ENCODE measurements at regions not wholly inside any gene's neighbourhood (a gene's known extent, or its start where the extent isn't known, plus 50 kb on each side); places are given as distances from the start of the nearest gene placed in this dataset.
A peak's percentile ranks its signal among the peaks of the same experiment; 100 is the strongest.

DNA sequence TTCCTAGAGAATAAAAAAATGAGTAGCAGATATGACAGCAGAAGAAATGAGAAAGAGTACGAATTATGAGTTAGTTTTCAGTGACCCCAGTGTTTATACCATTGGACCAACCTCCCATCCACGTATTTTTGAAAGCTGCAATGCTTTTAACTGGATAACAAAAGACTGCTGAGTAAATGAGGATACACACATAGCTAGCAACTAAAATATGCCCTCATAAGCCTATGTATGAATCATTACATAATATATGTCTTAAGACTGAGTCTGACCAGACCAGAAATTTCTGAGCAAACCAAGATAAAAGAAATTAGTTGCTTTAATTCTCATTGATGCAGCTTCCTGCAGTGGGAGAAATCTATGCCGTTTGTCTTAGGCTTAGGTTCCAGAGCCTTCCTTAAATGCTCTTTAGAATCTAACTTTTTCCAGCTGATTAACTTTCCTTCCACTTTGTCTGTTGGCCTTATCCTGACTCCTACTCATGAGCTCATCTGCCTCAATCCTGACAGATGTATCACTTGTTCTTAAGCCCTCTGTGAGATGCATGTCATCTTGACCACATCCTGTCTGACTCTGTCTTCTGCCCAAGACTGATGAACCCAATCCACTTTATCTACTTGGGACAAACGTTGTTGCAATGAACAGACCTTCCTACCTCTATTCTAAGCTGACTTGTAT lies 301.4 kb upstream of the AADAT start:
- TF ChIP-seq, protein P1, sequence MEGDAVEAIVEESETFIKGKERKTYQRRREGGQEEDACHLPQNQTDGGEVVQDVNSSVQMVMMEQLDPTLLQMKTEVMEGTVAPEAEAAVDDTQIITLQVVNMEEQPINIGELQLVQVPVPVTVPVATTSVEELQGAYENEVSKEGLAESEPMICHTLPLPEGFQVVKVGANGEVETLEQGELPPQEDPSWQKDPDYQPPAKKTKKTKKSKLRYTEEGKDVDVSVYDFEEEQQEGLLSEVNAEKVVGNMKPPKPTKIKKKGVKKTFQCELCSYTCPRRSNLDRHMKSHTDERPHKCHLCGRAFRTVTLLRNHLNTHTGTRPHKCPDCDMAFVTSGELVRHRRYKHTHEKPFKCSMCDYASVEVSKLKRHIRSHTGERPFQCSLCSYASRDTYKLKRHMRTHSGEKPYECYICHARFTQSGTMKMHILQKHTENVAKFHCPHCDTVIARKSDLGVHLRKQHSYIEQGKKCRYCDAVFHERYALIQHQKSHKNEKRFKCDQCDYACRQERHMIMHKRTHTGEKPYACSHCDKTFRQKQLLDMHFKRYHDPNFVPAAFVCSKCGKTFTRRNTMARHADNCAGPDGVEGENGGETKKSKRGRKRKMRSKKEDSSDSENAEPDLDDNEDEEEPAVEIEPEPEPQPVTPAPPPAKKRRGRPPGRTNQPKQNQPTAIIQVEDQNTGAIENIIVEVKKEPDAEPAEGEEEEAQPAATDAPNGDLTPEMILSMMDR (IDR thresholded peaks at IDR 0.05; ENCODE audit: insufficient read depth, low read length, severe bottlenecking) = no peak
- no peaks in the 10 kb centered on the region for H3K36me3 ChIP-seq (ENCODE audit: control insufficient read depth, insufficient read depth, low read length)
- FAIRE-seq (peak; percentile 40), DNase-seq (ENCODE audit: low read depth) (peak; percentile 52)
- H3K4me3 ChIP-seq (ENCODE audit: low read depth, low read length) = no peak overlapping the region
- no peaks in the 10 kb centered on the region for H3K27me3 ChIP-seq (ENCODE audit: control insufficient read depth, insufficient read depth, low read length)

DNA sequence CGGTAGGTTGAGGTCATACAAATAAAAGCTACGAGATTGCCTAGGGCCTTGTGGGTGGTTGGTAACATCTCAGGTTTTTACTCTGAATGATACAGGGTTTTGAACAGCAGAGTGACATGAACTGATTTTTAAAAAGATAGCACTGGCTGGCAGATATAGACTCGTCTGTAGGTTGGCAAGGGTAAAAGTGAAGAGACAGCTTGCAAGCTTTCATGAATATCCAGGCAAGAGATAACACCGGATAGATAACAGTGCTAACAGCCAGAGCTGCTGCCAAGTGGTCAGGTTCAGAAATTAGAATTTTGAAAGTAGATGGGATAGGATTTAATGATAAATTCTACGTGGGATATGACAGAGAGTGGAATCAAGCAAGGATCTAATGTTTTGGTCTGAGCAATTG lies 299.7 kb upstream of the AADAT start:
- no peak for FAIRE-seq
- DNase-seq (ENCODE audit: low read depth) = no peak
- Histone ChIP-seq H3K4me3 (ENCODE audit: low read depth, low read length) (no peak overlapping the region), H3K27me3 (ENCODE audit: control insufficient read depth, insufficient read depth, low read length) (no peaks in the 10 kb centered on the region), H3K36me3 (ENCODE audit: control insufficient read depth, insufficient read depth, low read length) (no peaks in the 10 kb centered on the region)
- TF ChIP-seq, protein P1 (IDR thresholded peaks at IDR 0.05; ENCODE audit: insufficient read depth, low read length, severe bottlenecking) = no peak

DNA sequence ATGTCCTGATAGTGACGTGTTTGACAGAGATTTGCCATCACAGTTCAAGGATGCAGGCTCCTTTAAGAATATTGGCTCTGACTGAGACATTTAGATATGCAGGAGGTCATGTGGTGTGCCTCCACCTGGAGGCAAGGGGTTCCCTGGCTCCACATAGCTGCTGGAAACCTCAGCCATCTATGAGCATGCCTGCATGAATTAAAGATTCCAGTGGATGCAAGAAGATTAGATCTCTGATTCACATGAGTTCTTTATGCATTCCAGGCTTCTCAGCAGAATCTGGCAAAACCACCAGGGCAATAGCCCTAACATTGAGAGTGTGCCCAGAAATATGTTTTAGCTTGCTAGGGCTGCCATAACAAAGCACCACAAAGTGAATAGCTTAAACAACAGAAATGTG lies 298.5 kb upstream of the AADAT start:
- TF ChIP-seq, protein P1 (IDR thresholded peaks at IDR 0.05; ENCODE audit: insufficient read depth, low read length, severe bottlenecking) = no peak
- Histone ChIP-seq H3K27me3 (ENCODE audit: control insufficient read depth, insufficient read depth, low read length) (no peaks in the 10 kb centered on the region), H3K4me3 (ENCODE audit: low read depth, low read length) (no peak overlapping the region), H3K36me3 (ENCODE audit: control insufficient read depth, insufficient read depth, low read length) (no peaks in the 10 kb centered on the region)
- DNase-seq (ENCODE audit: low read depth) (no peak), FAIRE-seq (no peak)

DNA sequence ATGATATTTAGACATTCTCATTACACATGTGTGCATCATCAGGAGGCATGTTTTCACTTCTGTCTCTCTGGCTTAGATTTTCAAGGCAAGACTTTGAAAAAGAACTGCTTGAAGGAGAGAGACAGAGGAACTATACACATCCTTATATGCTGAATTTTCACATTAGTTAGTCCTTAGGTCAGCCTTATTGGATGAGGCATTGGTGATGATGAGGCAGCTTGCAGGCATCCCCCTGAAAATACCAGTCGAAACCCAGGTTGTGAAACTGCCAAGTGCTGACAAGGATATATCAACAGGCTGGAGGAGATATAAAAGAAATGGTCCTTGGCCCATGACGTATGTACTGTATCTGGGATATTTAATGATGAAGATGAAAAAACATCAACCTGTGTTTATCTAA lies 297.2 kb upstream of the AADAT start:
- TF ChIP-seq, protein P1 (IDR thresholded peaks at IDR 0.05; ENCODE audit: insufficient read depth, low read length, severe bottlenecking) = no peak
- DNase-seq (ENCODE audit: low read depth) (no peak), FAIRE-seq (no peak)
- Histone ChIP-seq H3K36me3 (ENCODE audit: control insufficient read depth, insufficient read depth, low read length) (no peaks in the 10 kb centered on the region), H3K27me3 (ENCODE audit: control insufficient read depth, insufficient read depth, low read length) (no peaks in the 10 kb centered on the region), H3K4me3 (ENCODE audit: low read depth, low read length) (no peak overlapping the region)

DNA sequence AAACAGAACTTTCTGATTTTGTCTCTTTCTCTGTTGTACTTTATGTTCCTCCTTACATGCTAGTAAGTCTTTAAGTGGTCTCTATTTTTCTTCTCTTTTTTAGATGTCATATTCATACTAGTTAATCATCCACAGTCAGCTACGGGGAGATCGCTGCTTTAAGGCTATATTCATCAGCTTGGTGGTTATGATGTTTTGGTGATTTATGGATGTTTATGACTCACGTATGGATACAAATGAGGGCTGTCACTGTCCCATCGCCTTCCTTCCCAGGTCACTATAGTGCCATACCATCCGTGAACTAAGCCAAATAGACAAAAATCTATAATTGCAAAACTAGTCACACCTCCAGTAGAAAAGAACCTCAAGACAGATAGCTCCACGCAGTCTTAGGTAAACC lies 296.8 kb upstream of the AADAT start:
- no peaks in the 10 kb centered on the region for H3K27me3 ChIP-seq (ENCODE audit: control insufficient read depth, insufficient read depth, low read length)
- FAIRE-seq (no peak), DNase-seq (ENCODE audit: low read depth) (no peak)
- H3K4me3 ChIP-seq (ENCODE audit: low read depth, low read length) = no peak overlapping the region
- TF ChIP-seq, protein P1 (IDR thresholded peaks at IDR 0.05; ENCODE audit: insufficient read depth, low read length, severe bottlenecking) = no peak
- H3K36me3 ChIP-seq (ENCODE audit: control insufficient read depth, insufficient read depth, low read length) = no peaks in the 10 kb centered on the region

DNA sequence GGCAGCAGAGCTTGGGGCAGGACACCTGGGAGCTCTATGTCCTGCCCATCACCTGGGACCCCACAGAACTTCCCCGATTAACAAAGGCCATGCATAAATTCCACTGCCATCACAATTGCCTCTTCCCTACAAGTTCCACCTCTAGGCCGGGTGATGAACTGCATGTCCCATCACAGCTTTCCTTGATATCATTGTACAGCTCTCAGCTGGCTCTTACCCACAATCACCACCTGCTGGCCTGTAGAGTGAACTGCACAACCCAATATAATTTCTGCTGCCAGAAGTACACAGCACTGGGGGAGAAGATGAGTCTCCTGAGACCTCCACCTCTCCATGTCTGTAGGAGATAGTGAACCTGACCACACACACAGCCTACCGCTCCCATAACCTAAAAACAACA lies 285.0 kb upstream of the AADAT start:
- no peaks in the 10 kb centered on the region for H3K27me3 ChIP-seq (ENCODE audit: control insufficient read depth, insufficient read depth, low read length)
- DNase-seq (ENCODE audit: low read depth) = peak; percentile 33
- no peaks in the 10 kb centered on the region for H3K36me3 ChIP-seq (ENCODE audit: control insufficient read depth, insufficient read depth, low read length)
- TF ChIP-seq, protein P1 (IDR thresholded peaks at IDR 0.05; ENCODE audit: insufficient read depth, low read length, severe bottlenecking) = peak; percentile 56
- no peak overlapping the region for H3K4me3 ChIP-seq (ENCODE audit: low read depth, low read length)
- FAIRE-seq = no peak

All from bronchial epithelial cell (primary cell).